Smooth muscle cell of the brain vasculature (primary cell): ENCODE measurements at regions not wholly inside any gene's neighbourhood (a gene's known extent, or its start where the extent isn't known, plus 50 kb on each side); places are given as distances from the start of the nearest gene placed in this dataset.

Experiments used
- DNase-seq: peaks from one replicate; pipeline ENCODE4 v3.0.0-alpha.2; 2012; ENCODE audit warnings: low read depth, low spot score

DNA sequence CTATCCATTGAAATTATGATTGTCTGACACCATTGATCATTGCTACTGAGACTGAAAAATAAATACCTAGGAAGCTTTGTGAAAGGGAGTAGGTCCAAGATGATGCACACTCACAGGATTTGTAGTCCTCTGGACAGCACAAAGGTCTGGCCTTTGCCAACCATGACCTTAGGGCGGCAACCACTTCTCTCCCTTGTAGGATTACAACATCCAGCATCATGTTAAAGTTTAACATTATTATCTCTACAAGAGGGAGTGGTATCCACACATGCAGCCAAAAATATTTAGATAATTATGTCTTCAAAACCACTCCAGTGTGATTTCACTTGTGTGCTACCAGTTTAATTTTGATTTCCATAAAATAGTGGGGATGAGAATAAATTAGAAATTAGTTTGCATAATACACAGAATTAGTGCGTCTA, 51.1 kb upstream of the NHSL1 start:
- no peak for DNase-seq

DNA sequence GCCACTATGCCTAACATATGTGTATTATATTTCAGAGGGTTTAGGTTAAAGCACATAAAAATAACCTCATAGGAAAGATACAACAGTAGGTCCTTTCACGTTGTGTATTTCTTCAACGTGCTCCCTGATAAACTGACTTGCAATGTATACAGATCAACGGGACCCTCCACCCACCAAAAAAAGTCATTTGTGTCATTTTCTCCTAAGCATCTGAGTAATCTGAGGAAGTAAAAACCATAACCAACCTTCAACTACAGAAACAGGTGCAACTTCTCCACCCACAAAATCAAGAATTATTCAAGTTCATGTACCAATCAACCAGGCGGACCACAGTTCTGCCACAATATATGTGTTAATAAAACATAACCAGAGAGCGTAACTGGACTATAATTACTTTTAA, 54.9 kb upstream of the NHSL1 start:
- no peak for DNase-seq

DNA sequence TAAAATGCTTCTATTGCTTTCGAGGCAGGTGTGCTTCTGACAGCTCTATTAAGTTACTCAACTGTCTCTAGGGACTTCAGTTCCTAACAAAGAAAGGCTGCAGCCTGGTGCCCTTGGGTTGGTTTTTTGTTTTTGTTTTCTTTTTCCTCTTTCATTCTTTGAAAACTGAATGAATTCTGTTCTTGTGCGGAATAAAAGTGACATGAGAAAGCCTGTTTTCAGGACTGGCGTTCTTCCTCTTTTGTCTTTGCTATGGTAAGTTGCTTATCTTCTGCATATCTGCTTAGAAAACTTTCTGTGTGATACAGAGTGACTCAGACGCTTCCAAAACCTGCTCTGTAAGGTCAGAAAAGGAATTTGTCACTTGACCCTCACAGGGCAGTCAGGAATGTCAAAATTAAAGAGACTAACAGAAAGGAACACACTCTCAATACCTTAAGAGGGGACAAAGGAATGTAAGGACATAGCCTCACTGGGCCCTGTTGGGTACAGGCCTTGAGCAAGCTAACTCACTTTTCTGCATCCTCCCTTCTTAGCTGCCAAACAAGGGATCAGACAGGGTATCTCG, 56.2 kb upstream of the NHSL1 start:
- DNase-seq, result no peak

DNA sequence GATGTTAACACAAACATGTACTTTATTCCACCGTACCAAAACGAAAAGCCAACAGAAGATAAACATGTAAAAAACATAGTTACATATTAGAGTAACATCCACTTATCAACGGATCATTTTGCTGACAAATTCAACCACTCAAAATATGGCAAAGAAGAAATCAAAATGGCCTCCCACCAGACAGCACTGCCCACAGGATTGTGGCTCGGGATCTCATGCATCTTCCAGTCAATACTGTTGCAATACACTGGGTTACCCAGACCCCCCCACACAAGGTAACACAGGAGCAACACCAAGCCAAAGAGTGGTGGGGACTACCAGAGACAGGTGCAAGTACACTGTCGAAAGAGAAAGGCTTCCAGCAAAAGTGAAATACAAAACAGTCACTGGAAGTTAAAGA, 57.9 kb upstream of the NHSL1 start:
- no peak for DNase-seq

DNA sequence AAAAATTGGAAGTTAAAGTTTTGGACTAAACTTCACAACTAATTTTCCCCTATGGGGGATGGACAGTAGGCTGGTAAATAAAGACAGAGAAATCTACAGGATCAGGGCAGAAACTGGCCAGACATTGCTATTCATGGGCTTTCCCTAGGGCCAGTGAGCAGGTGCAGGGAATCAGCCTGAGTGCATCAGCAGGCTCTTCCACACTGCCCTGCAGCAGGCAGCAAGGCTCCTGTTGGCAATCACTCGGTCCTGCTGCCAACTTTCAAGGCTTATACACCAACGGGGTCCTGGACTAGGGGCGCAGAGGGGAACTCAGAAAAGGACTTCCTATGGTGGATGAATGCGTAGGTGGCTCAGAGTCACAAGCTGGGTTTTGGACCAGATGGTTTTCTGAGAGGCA, 59.8 kb upstream of the NHSL1 start:
- no peak for DNase-seq

DNA sequence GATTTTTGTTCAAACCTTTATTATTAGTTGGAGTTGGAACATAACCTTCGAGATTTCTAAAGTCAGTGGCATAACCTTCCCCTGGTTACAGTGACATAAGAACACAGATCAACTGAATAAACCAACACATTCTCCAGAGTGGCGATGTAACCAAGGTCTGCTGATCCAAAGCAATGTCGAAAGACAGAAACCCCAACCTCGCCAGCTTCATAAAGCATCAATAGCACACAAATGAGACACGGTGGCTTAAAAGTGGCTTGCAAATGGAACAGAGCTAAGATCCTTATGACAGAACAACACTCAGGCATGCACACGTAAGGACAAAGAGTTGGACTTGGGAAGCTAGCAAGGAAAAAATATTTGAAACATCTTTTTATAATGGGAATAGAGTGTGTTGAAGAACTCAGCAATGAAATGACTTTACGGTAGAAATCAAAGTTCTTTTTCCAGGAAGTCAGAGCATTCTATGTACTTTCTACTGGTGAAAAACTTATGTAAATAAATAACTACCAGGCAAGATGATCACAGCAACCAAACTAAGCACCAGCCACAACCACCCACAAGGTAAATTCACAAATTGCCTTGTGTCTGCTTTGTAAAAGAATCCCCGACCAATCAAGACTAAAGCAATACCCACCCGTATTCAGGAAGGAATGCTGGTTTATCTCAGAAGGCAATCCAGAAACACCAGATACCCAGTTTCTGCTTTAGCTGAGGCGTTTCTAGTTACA, 61.0 kb upstream of the NHSL1 start:
- no peak for DNase-seq

DNA sequence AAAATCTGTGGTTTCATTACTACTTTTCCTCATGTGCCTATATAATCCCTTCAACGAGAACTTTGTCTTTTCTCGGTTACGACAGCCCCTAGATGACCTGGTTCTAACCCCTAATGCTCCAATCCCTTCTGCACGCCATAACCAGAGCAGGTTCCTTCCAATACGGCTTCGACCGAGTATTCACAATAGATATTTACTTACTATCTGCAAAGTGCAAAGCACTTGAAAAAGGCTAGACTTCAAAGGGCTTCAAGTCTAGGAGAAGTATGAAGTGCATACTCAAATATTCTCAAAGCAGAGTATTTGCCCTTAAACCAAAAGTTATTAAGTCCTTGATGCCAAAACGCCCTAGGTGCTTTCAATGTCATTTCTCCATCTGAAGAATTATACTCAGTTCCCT, 63.4 kb upstream of the NHSL1 start:
- no peak for DNase-seq

DNA sequence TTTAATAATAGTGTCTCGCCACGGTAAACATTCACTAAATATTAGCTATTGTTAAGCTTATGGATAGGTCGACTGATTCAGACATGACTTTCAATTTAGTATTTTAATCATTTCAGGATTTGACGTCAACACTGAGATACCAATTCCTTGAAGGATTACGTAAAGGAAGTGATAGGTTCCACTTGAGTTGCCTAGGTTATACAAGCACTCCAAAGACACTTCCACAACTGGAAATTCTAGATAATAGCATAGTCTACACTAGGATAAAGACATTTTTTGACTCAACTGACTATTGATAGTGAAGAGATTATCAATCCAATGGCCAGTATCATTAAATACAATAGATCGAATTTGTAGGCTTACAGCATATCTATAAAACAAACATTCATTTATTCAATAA, 63.9 kb upstream of the NHSL1 start:
- DNase-seq, result no peak

DNA sequence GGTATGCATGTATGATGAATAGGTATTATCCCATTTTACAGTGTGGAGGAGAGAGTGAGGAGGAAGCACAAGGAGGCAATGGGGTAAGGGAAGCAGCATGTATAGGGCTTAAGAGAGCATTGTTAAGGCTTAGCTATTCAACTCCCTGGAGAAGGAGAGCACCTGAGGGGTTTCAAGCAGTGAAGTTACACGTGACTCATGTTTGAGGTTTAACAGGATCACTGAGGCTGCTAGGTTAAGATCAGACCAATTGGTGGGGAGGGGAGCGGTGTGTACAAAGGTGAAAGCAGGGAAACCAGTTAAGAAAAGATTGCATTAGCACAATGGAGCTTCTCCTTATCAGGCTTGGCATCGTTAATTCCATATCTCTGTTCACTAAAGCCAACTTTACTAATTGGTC, 64.4 kb upstream of the NHSL1 start:
- no peak for DNase-seq

DNA sequence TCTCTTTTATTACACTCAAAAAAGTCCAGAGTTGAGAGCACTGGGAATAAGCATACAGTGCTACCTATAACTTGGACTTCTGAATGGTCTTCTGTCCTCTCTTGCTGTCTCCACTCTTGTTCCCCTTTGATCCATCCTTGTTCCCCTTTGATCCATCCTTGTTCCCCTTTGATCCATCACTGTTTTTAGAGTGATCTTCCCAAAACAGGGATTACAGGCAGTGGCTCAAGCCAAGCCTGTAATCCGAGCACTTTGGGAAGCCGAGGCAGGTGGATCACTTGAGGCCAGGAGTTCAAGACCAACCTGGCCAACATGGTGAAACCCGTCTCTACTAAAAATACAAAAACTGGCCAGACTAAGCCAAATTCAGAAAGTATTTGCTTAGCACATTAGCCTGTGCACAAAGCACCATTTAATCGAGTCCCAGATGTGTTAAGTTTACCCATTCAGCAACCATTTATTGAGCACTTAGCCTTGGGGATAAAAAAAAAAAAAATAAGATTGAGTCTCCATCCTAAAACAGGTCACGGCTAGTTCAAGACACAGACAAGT, 65.0 kb upstream of the NHSL1 start:
- DNase-seq, result no peak

DNA sequence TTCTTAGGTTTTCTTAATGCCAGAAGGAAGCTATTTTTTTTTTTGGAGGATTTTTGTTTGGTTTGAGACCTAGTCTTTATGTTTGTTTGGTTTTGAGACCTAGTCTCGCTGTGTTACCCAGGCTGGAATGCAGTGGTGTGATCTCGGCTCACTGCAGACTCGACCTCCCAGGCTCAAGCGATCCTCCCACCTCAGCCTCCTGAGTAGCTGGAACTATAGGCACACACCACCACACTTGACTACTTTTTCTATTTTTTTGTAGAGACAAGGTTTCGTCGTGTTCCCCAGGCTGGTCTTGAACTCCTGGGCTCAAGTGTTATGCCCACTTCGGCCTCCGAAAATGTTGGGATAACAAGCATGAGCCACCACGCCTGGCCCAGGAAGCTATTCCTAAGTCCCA, 67.8 kb upstream of the NHSL1 start:
- DNase-seq, result no peak

DNA sequence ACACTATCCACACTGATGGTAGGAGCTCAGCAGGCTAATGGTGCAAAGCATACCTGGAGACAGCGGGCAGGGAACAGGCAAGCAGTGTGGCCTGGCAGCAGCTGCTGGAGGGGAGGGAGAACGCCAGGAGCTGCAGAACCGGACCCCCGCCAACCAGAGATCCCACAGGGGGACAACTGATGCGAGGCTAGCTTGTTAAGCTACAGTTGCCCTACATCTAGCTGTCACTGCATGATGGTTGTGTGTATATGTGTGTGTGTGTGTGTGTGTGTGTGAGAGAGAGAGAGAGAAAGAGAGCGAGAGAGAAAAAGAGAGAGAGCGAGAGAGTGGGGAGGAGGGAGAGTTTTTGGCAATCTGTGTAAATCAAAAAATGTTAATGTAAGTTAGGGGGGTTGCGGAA, 69.7 kb upstream of the NHSL1 start:
- DNase-seq, result no peak

DNA sequence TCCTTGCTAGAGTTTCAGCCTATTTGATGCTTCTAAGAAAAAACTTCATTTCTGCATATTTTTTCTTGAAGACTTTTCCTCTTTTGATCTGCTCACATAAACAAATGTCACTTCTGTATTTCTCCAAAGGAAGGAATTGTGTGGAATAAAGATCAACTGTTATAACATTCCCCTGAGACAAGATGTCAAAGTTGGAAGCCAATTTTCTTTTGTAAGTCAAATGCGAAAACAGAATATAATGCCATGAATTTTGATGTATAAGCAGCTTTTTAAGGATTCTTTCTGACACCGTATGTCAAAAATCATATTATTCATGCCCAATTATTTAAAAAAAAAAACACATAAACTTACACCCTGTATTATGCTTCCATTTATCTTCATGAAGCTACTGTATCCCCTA, 70.3 kb upstream of the NHSL1 start:
- DNase-seq, result no peak

DNA sequence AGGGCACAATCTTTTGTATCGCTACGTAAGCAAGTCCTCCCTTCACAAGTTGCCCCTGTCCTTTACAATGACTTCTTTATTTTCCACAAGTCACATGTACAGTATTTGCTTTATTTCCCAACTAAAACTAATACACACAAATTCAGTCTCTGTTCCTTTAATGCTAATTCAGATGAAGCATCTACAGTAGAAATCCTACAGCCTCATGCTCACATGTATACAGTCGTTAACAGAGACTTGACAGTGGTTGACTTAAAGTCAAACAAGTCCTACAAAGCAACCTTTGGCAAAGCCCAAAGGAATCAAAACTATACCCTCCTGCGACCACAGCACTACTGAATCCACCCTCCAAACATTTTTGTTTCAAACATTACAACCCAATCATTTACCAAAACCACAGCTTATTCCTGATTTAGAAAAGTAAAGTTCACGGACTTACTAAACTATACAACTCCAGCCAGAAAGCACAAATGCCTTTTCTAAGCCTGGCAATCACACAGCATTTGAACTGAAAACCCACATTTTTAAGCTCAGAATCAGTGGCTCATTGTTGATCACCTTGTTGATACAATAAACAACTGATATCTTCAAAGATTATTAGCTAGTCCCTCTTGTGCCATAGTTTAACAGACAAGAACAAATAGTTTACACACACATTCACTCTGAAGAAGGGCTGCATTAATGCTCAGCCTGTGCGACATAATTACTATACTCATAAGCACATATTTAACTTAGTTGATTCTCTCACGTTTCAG, 70.9 kb upstream of the NHSL1 start:
- no peak for DNase-seq

DNA sequence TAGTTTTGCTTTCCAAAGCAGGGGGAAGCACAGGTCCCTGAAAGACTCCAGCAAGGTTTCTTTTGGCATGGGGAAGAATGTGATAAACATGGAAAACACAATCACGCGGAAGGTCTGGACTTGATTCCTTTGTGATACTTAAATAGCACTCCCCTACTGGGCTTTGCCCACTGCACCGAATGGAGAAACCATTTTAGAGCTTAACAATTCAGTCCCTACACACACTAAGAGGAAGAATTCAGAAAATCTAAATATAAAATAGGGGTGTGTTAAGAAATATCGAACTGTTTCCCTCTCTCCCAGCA, 71.4 kb upstream of the NHSL1 start:
- no peak for DNase-seq

DNA sequence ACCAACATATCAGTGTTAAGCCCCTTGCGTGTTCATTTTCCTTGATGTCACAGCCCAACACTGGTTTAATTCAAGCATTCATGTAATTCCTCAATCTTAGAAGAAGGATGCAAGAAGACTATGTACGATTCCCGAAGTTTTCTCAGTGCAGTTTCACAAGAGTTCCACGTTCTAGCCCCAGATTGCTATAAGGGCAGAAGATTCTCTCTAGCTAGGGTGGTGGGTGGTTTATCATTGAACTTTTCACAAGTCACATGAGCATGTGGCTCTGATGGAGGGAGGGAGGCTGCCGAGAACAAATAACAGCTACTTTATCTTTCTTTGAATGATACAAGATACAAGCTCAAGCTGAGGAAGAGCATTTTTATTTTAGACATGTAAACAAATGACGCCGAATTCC, 71.9 kb upstream of the NHSL1 start:
- no peak for DNase-seq

DNA sequence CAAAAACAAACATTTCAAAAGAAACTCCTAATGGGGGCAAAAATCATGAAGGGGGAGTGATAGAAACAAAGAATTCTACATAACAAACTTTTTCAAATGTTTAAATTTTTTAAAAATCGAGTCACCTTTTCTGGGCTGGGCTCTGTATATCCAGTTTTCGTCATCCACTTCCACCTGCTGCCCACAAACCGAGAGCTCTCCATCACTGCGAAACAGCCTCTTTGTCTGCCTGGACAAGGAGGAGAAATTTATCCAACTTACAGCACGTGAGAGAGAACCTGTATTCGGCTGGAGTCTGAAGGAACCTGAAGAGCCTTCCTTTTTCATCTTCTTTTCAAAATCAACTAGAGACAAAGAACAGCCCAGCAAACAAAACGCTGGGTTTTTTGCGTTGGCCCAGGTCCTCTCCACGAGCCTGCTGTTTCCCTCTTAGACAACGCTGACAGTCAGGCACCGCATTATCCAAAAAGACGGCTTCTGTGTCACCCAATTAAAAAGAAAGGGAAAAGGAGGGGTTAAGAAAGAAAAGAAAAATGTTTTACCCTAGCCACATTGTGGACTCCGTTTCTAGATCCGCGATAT, 72.4 kb upstream of the NHSL1 start:
- DNase-seq, result no peak

DNA sequence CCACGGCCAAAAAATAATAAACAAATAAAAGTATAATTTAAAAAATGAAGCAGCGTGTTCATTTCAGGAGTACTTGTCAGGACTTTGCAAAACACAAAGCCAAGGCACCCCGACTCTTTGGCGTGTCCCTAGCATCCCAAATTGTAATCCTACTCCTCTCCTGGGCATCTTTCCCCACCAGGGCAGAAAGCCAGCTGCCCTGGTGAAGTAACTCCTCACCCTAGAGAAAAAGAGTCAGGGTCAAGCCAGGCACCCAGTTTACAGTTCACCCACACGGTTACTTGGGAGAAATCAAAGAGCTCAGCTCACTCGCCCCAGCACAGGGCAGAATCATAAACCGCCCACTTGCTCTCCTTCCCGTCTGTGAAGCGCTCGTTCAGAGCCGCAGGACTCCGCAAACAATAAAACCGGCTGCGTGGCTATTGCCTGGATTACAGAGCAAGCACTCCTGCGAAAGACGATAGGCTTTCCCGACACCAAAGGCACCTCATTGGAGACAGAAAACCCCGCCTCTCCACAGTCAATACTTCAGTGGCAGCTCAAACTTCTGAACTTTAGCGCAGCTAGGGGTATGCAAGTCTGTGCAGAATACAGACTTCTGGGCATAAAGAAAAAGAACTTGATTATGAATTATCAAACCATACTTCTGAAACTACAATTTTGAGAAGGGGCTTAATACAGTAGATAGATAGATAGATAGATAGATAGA, 73.0 kb upstream of the NHSL1 start:
- DNase-seq, result peak; percentile 50

DNA sequence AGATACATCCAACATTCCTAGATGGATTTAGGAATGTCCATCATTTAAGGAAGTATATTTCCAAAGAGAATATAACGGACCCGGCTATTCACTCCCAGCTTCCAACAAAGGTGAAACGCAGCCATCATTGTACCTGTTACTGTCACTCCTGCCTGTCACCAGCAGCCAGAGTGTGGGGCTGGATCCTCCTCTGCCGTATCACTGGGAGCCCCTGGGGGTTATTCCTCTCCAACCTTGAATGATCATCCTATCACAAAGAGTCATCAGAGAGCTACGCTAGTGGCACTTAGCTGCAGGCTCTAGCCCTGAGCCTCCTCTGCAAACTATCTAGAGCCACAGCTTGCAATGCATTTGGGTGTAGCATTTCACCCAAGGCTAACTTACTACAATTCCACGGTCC, 73.6 kb upstream of the NHSL1 start:
- DNase-seq, result no peak

DNA sequence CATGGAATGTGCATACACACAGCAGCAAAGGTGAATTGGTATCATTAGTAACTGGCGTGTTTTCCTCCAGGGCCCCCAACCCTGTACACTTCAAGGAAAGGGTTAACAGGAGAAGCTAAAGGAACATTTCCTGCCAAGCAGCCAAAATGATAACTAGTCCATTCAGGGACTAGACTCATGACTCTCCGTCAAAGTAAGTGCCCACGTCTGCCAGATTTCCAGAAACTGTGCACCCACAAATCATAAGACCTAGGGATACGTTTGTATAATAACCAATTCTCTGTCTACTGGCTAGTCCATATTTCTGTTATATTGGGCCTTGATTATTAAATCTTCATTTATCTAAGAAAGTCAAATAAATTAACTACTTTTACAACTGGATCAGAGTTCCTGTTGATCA, 76.0 kb upstream of the NHSL1 start:
- DNase-seq, result no peak

DNA sequence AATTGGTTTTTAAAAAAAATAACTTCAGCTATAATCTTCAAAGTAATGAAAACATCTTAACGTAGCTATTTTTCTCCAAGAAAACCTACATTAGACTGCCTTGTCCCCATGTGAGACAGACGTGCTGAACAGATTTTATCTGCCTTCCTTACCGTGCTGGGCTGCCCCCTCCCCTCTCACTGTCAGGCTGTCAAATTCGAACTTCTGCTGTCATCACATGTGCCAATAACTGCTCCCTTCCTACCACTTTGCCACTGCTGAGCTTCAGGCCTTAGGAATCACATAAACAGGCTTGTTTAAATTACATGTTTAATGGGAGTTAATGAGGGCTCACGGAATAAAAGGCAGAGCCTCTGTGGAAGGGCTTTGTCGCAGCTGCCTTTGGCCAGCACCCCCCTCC, 77.0 kb upstream of the NHSL1 start:
- no peak for DNase-seq
